ENCODE measurements at regions not wholly inside any gene's neighbourhood (a gene's known extent, or its start where the extent isn't known, plus 50 kb on each side); places are given as distances from the start of the nearest gene placed in this dataset.

GRCh38 chr4:116811730-116812129 lies 273.6 kb downstream of the TRAM1L1 start:
- DNase-seq (ENCODE audit: low read depth, low spot score) (no peak), ATAC-seq (no peak)

GRCh38 chr4:116796022-116796421 lies 289.4 kb downstream of the TRAM1L1 start:
- Histone ChIP-seq H3K27me3 (ENCODE audit: control insufficient read depth, insufficient read depth, low read length) (no peaks in the 10 kb centered on the region), H3K4me3 (ENCODE audit: low read depth in 2 of 2, low read length in 2 of 2) (no peak overlapping the region), H3K27ac (ENCODE audit: low read length) (no peak overlapping the region), H3K4me1 (ENCODE audit: control insufficient read depth, insufficient read depth, low read length) (no peaks in the 10 kb centered on the region), H3K9me3 (ENCODE audit: control insufficient read depth, insufficient read depth, low read depth, low read length) (no peaks in the 10 kb centered on the region), H3K36me3 (ENCODE audit: control insufficient read depth, insufficient read depth, low read length) (no peaks in the 10 kb centered on the region)
- no peak for TF ChIP-seq REST (IDR thresholded peaks at IDR 0.05; ENCODE audit: insufficient read depth in 1 of 2, low read depth in 2 of 2, low read length in 1 of 2)
- TF ChIP-seq POLR2AphosphoS5 (IDR thresholded peaks at IDR 0.05; ENCODE audit: low read depth, low read length): no peak
- no peak for TF ChIP-seq SIN3A (IDR thresholded peaks at IDR 0.05; ENCODE audit: borderline replicate concordance, insufficient read depth, low read depth, low read length)
- no peak for TF ChIP-seq TCF7L2 (IDR thresholded peaks at IDR 0.05; ENCODE audit: low read depth, low read length)
- no peak for TF ChIP-seq CTCF (IDR thresholded peaks at IDR 0.05)
- intact Hi-C loops (cut with micrococcal nuclease; ENCODE audit: unreplicated experiment): no loop called here
- BruUV-seq (replicated peaks): no TSS peak
- POLR2A ChIA-PET: no interaction called here
- in situ Hi-C loops (cut with HindIII; ENCODE audit: low pct_unique_long_range_greater_than_20kb, low sequenced_read_pairs): no loop called here
- CTCF ChIA-PET: no interaction called here
- ATAC-seq: no peak
- DNase-seq (ENCODE audit: low read depth, low spot score): no peak

More at GRCh38 chr4:116811730-116812129, 273.6 kb downstream of the TRAM1L1 start:
- CTCF ChIA-PET: no interaction called here
- Histone ChIP-seq H3K27me3 (ENCODE audit: control insufficient read depth, insufficient read depth, low read length) (no peaks in the 10 kb centered on the region), H3K27ac (ENCODE audit: low read length) (no peak overlapping the region), H3K4me1 (ENCODE audit: control insufficient read depth, insufficient read depth, low read length) (no peaks in the 10 kb centered on the region), H3K9me3 (ENCODE audit: control insufficient read depth, insufficient read depth, low read depth, low read length) (no peaks in the 10 kb centered on the region), H3K36me3 (ENCODE audit: control insufficient read depth, insufficient read depth, low read length) (no peaks in the 10 kb centered on the region), H3K4me3 (ENCODE audit: low read depth in 2 of 2, low read length in 2 of 2) (no peak overlapping the region)
- no peak for TF ChIP-seq CTCF (IDR thresholded peaks at IDR 0.05)
- no peak for TF ChIP-seq REST (IDR thresholded peaks at IDR 0.05; ENCODE audit: insufficient read depth in 1 of 2, low read depth in 2 of 2, low read length in 1 of 2)
- no peak for TF ChIP-seq TCF7L2 (IDR thresholded peaks at IDR 0.05; ENCODE audit: low read depth, low read length)
- TF ChIP-seq POLR2AphosphoS5 (IDR thresholded peaks at IDR 0.05; ENCODE audit: low read depth, low read length): no peak
- TF ChIP-seq SIN3A (IDR thresholded peaks at IDR 0.05; ENCODE audit: borderline replicate concordance, insufficient read depth, low read depth, low read length): no peak
- no TSS peak for BruUV-seq (replicated peaks)
- intact Hi-C loops (cut with micrococcal nuclease; ENCODE audit: unreplicated experiment) (no loop called here), in situ Hi-C loops (cut with HindIII; ENCODE audit: low pct_unique_long_range_greater_than_20kb, low sequenced_read_pairs) (no loop called here)
- POLR2A ChIA-PET: no interaction called here
